BJ (cell line): ENCODE measurements at regions not wholly inside any gene's neighbourhood (a gene's known extent, or its start where the extent isn't known, plus 50 kb on each side); places are given as distances from the start of the nearest gene placed in this dataset.

Experiments used
- CTCF ChIA-PET: fragments of 350-600 bp; formaldehyde crosslinking; extraction: SDS; loops from one replicate; lab custom pipeline; 2021; ENCODE audit warnings: antibody characterized with exemption, inconsistent platforms; lab: Yijun Ruan, JAX
- POLR2A ChIA-PET: fragments of 300-600 bp; sonication (Branson Sonifier 250); formaldehyde crosslinking; extraction: SDS; loops from one replicate; lab custom pipeline; 2021; ENCODE audit warnings: antibody characterized with exemption; lab: Charles Lee
- DNase-seq: peaks from one replicate; pipeline ENCODE4 v3.0.0-alpha.2; 2011; ENCODE audit warnings: low read depth
- H3K27me3 ChIP-seq: 2 replicates; pipeline ENCODE4 v1.6.0; 2011; ENCODE audit warnings: low read length; ENCODE audit not compliant: control insufficient read depth, insufficient read depth
- H3K36me3 ChIP-seq: 2 replicates; pipeline ENCODE4 v1.5.1; 2011; ENCODE audit warnings: low read length; ENCODE audit not compliant: control insufficient read depth, insufficient read depth
- H3K4me3 ChIP-seq: 2 replicates; pipeline ENCODE4 v1.5.1; 2011; ENCODE audit warnings: low read depth, mild to moderate bottlenecking, control low read depth, low read length
- CTCF ChIP-seq: IDR thresholded peaks from 2 replicates; pipeline ENCODE4 v1.5.1; 2011; ENCODE audit warnings: low read depth, mild to moderate bottlenecking, control low read depth, inconsistent platforms, low read length, moderate library complexity; ENCODE audit not compliant: insufficient read depth

GRCh38 chr11:69215784-69216415 lies 60.2 kb downstream of the SMIM38 start:
- Histone ChIP-seq H3K27me3 (peaks cover 2% of the 10 kb centered on the region; the same call in 1 of the 2 replicates), H3K4me3 (no peak overlapping the region), H3K36me3 (no peaks in the 10 kb centered on the region)
- ChIA-PET POLR2A (no interaction called here), CTCF (interaction anchor here (2.7 kb wide), 1 partner anchor 84 kb away, joined by 8 read pairs; no protein-coding TSS in a partner anchor)
- no peak for TF ChIP-seq CTCF
- no peak for DNase-seq

- peaks cover 3% of the 10 kb centered on the region for H3K27me3 ChIP-seq
- ChIA-PET CTCF (interaction anchor here (2.7 kb wide), 1 partner anchor 85 kb away, joined by 8 read pairs; no protein-coding TSS in a partner anchor), POLR2A (no interaction called here)
- TF ChIP-seq CTCF, result no peak
- no peaks in the 10 kb centered on the region for H3K36me3 ChIP-seq
- H3K4me3 ChIP-seq, result no peak overlapping the region
- no peak for DNase-seq
Observed at GRCh38 chr11:69216647-69217051, 60.9 kb downstream of the SMIM38 start.

GRCh38 chr11:69217276-69218105 lies 61.8 kb downstream of the SMIM38 start:
- ChIA-PET CTCF (interaction anchor here (0.8 to 2.7 kb wide), 2 partner anchors 14 to 86 kb away, joined by 3 to 8 read pairs; no protein-coding TSS in a partner anchor), POLR2A (no interaction called here)
- no peak overlapping the region for H3K4me3 ChIP-seq
- no peaks in the 10 kb centered on the region for H3K36me3 ChIP-seq
- H3K27me3 ChIP-seq, result peaks cover 3% of the 10 kb centered on the region
- TF ChIP-seq CTCF, result no peak
- no peak for DNase-seq

GRCh38 chr11:69218271-69218682 lies 62.5 kb downstream of the SMIM38 start:
- ChIA-PET POLR2A (no interaction called here), CTCF (interaction anchor here (2.7 kb wide), 1 partner anchor 87 kb away, joined by 8 read pairs; no protein-coding TSS in a partner anchor)
- H3K27me3 ChIP-seq, result peaks cover 3% of the 10 kb centered on the region
- TF ChIP-seq CTCF, result no peak
- H3K4me3 ChIP-seq, result no peak overlapping the region
- no peaks in the 10 kb centered on the region for H3K36me3 ChIP-seq
- DNase-seq, result no peak
